ENCODE measurements at regions not wholly inside any gene's neighbourhood (a gene's known extent, or its start where the extent isn't known, plus 50 kb on each side); places are given as distances from the start of the nearest gene placed in this dataset.

DNA sequence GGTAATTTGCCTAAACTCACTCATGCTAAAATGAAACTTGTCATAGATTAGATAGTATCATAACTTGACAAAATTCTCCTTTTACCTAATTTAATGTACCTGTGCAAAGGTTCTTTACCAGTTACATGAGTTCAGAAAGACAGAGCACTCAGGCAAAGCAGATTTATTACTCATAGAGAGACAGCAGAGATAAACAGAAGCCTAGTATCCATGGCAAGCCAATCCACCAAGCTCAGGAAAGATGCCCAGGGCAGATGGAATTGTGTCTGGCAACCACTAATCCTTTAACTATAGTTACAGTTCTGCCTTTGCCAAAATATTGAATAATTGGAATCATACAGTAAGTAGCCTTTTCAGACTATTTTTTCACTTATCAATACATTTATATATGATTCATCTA, 826.2 kb downstream of the TECRL start:
- TF ChIP-seq, protein P1, sequence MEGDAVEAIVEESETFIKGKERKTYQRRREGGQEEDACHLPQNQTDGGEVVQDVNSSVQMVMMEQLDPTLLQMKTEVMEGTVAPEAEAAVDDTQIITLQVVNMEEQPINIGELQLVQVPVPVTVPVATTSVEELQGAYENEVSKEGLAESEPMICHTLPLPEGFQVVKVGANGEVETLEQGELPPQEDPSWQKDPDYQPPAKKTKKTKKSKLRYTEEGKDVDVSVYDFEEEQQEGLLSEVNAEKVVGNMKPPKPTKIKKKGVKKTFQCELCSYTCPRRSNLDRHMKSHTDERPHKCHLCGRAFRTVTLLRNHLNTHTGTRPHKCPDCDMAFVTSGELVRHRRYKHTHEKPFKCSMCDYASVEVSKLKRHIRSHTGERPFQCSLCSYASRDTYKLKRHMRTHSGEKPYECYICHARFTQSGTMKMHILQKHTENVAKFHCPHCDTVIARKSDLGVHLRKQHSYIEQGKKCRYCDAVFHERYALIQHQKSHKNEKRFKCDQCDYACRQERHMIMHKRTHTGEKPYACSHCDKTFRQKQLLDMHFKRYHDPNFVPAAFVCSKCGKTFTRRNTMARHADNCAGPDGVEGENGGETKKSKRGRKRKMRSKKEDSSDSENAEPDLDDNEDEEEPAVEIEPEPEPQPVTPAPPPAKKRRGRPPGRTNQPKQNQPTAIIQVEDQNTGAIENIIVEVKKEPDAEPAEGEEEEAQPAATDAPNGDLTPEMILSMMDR (IDR thresholded peaks at IDR 0.05) = no peak
- TF ChIP-seq POLR2AphosphoS5 (IDR thresholded peaks at IDR 0.05) = no peak
